ENCODE measurements at regions not wholly inside any gene's neighbourhood (a gene's known extent, or its start where the extent isn't known, plus 50 kb on each side); places are given as distances from the start of the nearest gene placed in this dataset.

DNA sequence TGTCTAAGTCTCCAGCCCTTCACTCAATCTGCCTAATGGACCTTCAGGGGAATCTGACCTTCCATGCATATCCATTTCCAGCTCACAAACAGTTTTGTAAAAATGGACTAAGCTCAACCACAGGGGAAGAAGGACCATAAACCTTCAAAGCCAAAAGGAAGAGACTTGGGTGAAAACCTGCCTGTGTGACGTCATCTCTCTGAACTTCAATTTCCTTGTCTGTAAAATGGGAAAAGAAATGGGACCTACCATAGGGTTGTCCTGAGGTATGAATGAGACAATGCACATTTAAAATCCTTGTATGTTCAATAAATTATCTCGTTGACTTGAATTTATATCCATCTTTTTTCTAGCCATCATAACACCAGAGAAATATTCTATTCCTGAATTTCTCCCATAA lies 370.7 kb downstream of the INSC start:
- DNase-seq (ENCODE audit: low read depth): no peak

DNA sequence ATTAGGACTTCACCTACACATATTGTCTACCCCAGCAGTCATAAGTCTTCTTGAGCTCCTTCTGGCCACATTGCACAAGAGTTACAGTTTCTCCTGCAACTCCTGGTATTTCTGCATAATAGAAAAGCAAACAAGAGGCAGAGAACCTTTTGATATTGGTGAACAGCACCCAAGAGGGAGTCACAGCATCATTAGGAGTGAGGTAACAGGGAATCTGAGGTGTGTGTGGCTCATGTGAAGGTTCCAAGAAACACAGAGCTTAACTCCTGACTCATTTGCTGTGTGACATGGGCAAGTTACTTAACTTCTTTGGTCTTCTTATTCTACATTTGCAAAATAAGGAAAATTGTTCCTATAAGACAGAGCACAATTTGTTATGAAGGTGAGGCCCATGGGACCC lies 374.6 kb downstream of the INSC start:
- no peak for DNase-seq (ENCODE audit: low read depth)

DNA sequence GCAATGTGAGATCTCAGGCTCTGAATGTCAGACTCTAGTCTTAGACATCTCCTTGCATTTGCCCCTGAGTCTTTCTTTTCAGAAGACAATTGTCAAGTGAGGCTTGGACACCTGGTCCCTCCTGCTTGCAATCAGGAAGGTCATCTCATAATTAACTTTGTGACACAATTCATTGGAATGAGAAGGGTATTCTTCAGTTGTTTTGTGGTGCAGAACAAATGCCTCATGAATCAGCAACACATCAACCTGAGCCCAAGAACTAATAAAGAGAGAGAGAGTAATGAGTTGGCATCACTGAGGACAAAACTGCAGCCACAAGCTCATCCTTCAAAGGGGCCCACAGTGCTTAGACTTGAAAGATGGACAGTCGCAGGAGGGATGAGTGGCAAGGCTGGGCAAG lies 375.8 kb downstream of the INSC start:
- DNase-seq (ENCODE audit: low read depth): no peak

DNA sequence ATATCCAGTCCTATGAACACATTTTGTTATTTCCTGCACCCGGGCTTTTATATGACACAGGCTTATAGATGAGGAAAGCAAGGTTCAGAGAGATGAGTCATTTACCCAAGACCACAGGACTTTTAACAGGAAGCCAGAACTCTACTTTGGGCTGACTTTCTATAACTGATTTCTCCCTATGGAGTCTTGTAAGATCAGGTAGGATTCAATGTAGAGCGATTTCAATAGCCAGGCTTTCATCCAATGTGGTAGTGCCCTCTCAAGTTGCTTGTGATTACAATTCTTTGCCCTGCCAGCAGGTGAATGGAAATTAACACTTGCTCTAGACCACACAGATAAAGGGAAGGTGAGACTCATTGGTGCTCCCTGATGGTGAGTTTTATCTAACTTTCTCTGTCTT lies 378.3 kb downstream of the INSC start:
- no peak for DNase-seq (ENCODE audit: low read depth)

DNA sequence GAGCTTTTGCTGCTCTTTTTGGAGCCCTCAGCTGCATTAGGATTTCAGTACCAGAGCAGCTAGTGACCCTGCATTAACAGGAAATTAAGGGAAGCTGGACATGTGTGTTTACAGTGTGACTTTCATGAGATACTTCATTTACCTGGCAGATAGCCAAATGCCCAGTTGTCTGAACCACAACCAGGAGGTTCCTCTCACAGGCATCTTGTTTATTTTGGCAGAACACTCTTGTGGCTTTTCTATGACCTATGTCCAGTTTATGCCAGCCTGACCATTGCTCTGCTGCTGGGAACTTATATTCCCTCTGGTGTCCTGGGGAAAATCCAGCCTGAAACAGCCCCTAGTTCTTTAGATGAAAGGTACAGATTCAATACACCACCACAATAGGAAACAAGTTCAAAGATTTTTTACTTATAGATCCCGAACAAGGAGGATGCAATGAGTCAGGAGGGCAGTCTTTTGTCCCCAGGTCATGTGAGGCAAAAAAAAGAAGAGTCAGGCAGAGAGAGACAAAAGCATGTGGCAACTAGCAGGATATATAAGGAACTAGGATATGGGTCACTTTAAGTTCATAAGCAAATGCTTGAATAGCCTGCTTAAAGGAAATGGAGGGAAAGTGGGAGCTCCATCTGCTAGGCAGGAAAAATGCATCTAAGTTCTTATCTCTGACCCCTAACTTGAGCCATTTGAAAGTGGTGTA lies 379.3 kb downstream of the INSC start:
- no peak for DNase-seq (ENCODE audit: low read depth)

DNA sequence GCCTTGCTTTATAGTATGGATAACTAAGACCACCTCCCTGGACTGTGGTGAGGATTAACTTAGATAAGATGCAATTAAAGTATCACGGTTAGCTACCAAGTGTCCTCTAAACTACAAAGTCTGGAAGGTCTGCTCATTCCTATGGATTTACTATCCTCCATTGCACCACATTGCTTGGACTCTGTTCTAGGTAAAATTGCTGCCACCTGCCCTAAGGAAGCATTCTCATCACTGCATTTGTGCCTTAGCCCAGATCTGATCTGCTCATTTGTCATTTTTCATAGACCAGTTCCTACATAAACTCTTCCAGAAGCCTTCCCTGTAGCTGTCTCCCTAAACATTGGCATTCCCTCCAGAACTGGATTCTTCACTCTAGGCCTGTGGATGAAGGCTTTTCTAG lies 380.0 kb downstream of the INSC start:
- no peak for DNase-seq (ENCODE audit: low read depth)

DNA sequence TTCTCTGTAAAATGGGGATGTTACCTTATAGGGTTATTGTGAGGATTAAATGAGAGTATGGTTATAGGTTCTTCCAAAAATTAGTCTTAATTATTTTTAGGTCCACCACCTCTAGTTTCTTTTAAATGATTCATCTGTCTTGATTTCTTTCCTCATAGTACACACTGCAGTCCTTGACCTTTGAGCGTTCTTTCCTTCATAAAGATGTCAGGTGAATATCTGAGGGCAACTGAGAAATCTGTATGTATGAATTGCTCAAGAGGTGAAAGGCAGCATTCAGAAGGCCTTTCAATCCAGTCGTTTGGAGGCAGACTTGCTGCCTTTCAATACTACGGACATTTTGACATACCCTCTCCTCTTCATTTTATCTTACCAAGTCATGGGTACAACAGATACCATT lies 380.7 kb downstream of the INSC start:
- no peak for DNase-seq (ENCODE audit: low read depth)

DNA sequence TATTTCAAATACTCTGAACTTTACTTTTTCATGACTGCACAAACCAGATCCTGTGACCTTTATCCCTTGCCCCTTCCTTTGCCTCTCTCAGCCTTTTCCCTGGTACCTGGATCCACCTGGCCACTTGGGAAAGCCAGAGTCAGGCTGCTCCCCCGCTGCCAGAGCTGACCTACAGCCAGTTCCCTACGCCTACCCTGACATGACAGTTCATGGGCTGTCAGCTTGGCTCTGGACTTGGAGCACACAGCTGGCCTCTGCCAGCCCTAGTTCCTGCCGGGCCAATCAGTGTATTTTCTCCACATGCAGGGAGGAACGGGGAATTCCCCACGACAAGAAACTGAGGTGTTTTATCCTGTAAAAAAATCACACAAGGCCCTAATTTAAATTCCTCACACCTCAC lies 382.6 kb downstream of the INSC start:
- no peak for DNase-seq (ENCODE audit: low read depth)

DNA sequence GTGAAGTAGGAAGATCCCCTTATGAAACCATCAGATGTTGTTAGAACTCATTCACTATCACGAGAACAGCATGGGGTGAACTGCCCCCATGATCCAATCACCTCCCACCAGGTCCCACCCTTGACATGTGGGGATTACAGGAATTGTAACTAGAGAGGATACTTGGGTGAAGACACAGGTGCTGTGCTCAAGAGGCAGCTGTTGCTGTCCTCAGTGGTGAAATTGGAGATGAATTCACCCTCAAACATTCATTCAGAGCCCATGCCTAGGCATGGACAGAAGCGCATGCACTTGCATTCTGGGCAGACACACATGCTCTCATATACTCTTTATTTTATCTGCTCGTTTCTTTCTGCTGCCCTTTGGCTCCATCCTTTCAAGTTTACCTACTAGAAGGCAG lies 385.0 kb downstream of the INSC start:
- no peak for DNase-seq (ENCODE audit: low read depth)

DNA sequence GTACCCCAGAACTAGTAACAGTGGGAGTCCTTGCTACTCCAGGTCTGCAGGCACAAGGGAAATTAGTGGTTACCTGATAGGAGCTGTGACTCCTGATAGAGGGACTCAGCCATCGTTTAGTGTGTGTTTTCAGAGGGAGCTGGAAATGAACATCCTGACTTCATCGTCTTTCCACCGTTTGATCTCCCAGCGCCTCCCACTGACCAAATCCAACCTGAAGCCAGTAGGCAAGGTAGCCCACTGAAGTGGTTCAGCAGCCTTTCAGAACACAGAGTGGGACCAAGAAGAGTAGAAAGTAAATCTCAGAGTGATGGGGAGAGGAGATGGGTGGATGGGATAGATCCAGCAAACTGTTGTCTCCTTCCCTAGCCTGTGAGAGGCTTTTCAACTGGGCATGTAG lies 385.9 kb downstream of the INSC start:
- no peak for DNase-seq (ENCODE audit: low read depth)

DNA sequence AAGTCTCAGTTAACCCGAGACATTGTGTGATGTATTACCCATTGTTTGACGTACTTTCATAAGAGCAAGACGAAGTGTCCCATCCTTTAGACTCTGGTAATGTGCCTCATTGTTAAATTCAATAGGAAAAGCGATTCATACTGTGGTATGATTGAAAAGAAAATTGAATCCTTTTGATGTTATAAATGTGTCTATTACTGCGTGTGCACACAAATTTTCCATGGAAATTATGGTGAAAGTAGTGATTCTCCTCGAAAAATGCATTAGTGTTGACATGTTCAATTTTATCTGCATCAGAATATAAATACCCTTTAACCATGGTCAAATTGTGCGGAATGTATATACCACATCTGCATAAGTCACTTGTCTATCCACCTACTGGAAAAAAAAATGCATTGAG lies 386.8 kb downstream of the INSC start:
- no peak for DNase-seq (ENCODE audit: low read depth)

DNA sequence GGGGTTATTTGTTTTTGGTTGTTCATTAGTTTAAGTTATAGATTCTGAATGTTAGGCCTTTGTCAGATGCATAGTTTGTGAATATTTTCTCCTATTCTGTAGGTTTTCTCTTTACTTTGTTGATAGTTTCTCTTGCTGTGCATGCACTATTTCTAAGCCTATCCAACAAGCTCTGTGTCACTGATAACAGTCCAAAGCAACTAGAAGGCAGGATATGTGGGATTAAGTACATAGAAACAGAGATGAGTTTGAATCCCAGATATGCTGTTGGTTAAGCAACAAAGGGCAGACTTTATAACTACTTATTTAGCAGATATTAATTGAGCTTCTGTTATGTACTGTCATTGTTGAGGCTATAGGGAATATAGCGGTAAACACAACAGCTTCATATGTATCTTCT lies 390.4 kb downstream of the INSC start:
- no peak for DNase-seq (ENCODE audit: low read depth)

DNA sequence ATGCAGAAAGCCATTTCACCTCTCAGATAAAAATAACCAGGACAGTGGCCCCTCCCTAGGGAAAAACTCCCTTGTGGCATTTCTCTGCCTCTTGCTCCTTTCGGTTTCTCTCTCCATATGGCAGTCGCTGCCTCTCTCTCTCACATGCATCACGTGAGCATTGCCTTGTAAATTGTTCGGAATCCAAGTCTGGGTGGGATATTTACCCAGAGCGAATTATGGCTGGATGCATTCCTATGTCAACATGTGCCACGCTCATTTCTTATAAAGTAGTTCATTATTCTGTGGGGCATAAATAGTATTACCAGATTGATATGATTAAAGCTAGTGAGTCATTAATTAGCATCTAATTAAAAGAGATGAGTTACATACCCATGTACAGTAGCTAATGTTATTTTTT lies 392.9 kb downstream of the INSC start:
- DNase-seq (ENCODE audit: low read depth): no peak

DNA sequence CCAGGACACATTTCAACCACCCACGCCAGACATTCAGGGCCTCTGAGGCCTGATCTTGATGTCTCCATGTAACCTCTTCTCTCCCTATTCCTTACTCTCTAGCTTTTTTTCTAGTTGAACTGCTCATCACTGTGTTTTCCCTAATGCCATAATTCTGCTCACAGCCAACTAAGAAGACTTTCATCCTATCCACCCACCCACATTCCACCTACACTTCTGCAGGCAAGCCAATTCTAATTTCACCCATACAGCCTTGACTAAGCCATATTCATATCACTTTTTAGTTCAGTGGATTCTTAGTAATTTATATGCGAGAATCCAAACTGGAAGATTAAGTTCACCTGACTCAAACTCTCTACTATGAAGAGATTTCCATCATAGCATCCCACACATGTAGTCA lies 394.4 kb downstream of the INSC start:
- DNase-seq (ENCODE audit: low read depth): no peak

DNA sequence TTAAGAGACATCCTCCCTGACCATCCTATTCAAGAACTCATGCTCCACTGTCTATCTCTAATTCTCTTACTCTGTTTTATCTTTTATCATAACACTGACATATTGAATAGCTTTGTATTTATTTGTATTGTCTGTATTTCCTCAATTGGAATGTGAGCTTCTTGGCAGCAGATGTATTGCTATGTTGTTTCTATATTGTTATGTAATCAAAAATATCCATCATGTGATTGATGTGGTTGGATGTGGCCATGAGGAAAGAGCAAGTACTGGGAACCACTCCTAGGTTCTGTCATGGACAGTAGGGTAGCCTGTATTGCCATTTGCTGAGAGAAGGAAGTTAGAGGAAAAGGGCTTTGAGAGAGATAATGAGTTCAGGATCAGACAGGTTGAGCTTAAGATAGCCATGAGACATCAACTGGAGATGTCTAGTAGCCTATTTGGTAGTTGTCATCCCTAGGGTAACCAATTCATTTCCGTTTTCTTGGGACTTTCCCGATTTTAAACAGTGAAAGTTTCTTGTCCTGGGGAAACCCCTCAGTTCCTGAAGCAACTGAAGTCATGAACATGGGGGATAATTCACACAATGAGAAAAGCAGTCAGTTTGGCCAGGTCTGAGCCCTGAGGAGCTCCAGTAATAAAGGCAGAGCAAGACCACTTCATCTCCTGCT lies 404.5 kb downstream of the INSC start:
- no peak for DNase-seq (ENCODE audit: low read depth)

DNA sequence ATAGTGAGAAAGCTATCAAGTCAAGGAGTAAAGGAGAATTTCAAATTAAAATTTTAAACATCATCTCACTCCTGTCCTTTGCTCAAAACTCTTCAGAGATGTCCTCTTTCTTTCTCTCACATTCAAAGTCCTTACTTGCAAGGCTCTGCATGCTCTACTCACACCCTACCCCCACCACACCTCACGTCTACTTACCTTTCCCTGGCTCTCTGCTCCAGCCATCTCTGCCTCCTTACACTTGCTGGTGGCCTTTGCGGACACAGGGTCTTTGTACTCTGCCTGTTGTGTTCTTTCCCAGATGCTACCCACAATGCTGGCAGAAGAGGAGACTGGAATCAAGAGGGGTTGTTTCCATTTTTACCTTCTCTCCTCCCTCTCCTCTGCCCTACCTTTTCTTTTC lies 405.2 kb downstream of the INSC start:
- no peak for DNase-seq (ENCODE audit: low read depth)

DNA sequence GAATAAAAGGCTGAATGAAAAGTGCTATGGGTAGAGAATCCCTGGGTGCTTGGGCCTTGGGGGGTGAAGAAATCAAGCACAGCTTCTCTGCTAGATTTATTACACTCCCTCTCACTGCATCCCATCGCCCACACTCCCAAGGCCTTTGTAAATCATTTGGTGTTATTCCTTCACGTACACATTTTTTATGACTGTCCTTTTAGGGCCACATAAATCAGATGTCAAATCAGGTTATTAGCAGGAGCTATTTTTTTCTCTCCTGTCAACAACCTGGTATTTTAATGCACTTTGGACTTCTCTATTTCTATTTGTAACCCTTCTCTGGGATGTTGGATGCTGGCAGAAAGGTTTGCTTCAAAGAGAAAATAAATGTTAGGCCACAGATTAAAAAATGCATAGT lies 408.8 kb downstream of the INSC start:
- no peak for DNase-seq (ENCODE audit: low read depth)

DNA sequence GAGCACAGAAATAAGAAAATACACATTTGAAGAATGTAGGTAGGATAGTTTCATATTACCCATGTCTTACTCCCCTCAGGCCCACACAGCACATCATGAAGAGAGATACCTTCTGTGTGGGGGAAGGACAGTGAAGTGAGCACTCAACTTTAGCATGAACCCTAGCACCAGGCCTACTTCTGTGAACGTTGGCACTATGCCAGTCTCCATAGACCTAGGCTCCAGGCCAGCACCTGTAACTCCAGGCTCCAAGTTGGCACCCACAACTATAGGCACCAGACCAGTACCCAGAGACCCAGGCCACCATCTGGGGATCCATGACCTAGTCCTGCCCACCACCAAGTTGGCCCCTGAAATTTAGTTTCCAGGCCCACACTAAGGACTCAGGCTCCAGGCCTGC lies 410.9 kb downstream of the INSC start:
- no peak for DNase-seq (ENCODE audit: low read depth)

DNA sequence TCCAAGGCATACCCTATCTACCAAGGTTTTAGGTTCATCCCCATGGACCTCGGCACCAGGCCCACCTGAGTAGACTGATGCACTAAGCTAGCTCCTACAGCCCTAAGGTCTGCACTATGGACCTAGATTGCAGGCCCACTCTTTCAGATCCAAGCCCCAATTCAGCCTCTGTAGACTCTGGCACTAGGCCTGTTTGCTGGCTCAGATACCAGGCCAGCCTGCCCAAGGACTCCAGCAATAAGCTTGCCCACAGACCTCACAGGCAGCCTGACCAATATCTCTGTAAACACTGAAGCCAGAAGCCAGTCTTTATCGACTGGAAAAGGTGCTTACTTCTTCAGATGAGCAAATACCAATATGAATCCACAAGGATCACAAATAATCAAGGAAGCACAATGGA lies 411.3 kb downstream of the INSC start:
- DNase-seq (ENCODE audit: low read depth): no peak

DNA sequence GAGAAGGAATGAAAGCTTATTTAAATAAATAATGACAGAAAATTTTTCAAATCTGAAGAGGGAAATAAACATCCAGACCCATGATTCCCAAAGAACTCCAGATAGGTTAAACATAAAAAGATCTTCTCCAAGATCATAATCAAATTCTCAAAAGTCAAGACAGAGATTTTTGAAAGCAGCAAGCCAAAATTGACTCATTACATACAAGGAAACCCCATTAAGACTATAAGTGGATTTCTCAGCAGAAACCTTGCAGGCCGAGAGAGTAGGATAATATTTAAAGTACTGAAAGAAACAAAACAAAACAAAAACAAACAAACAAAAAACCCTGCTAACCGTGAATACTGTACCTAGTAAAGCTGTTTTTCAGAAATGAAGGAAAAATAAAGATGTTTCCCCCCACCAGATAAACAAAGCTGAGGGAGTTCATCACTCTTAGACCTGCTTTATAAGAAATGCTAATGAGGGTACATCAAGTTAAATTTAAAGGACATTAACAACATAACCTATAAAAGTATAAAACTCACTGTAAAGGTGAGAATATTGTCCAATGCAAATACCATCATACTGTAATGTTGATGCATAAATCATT lies 412.2 kb downstream of the INSC start:
- no peak for DNase-seq (ENCODE audit: low read depth)

DNA sequence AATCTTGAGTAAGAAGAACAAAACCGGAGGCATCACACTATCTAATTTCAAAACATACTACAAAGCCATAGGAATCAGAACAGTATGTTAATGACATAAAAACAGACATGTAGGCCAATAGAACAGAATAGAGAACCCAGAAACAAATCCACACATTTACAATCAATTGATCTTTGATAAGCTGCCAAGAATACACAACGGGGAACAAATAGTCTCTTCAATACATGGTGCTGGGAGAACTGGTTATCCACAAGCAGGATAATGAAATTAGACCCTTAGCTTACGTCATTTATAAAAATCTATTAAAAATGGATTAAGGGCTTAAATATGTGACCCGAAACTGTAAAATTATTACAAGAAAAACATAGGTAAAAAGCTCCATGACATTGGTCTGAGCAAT lies 417.7 kb downstream of the INSC start:
- no peak for DNase-seq (ENCODE audit: low read depth)

DNA sequence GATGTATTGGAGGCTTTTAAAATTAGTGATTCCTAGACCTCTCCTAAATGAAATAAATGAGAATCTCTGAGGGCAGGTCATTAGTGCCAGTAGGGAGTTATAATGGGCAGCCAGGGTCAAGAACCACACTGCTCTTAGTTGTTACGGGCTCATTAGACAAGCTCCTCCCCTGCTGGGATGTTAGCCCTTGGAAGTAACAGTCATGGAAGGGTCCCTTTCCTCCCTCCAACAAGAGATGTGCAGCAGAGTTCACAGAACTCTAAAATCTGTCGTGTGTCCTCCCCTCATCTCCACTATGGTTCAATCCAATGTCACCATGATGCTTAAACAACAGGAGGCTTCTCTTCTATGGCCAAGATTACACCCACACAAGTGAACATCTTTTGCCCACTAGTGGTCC lies 419.5 kb downstream of the INSC start:
- DNase-seq (ENCODE audit: low read depth): no peak

DNA sequence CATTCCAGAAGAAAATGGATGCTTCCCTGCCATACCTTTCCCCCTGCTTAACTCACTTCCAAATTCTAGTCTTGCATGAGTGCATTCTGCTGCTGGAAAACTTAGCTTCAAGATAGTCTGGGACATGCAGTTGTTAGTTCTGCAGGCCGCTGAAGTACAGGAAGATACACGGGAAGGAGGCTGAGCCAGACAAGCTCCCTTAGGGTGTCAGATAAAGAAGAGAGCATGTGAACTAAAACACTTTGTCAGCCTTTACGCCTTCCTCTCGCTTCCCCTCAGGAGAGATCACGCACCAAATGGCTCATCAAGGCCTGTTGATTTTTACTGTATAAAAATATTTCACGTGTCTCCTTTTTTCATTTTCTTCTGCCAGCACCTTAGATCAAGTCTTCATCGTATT lies 420.7 kb downstream of the INSC start:
- DNase-seq (ENCODE audit: low read depth): no peak

DNA sequence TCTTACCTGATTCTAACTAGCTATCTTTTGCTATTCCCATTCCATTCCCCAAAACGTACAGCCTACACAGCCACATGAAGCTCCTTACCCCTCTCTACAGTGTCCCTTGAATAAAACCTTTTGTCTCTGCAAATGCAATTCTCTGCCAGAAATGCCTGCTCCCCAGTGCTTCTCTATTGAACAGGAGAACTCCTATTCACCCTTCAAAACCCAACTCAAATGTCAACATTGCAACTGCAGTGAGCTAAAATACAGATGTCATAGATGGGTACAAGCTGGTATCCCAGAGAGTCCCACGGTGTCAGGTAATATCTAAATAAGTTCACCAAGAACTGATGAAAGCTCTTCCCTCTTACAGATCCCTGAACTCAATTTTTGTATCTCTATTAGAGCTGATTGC lies 421.7 kb downstream of the INSC start:
- DNase-seq (ENCODE audit: low read depth): no peak
